Gastrocnemius medialis (tissue), 4 donors: ENCODE measurements at regions not wholly inside any gene's neighbourhood (a gene's known extent, or its start where the extent isn't known, plus 50 kb on each side); places are given as distances from the start of the nearest gene placed in this dataset.

Experiments used
- POLR2A ChIP-seq, 2 donors: fragments of 450-650 bp; IDR thresholded peaks; one replicate each; pipeline ENCODE4 v1.6.1; 2017; ENCODE audit warnings: antibody characterized with exemption in 2 of 2, mild to moderate bottlenecking in 2 of 2, moderate library complexity in 2 of 2
- TF ChIP-seq, protein P1 (sequence below), 5 experiments: fragments of 450-650 bp in 3 of 5; fragments of 200-600 bp in 2 of 5; sonication (generic) in 2 of 5; IDR thresholded peaks in 4 of 5; conservative IDR thresholded peaks in 1 of 5; 1 replicate in 4 of 5; 2 replicates in 1 of 5; pipeline ENCODE4 v1.5.1; 2016 to 2019; ENCODE audit warnings: antibody characterized with exemption in 5 of 5, mild to moderate bottlenecking in 3 of 5, moderate library complexity in 3 of 5

DNA sequence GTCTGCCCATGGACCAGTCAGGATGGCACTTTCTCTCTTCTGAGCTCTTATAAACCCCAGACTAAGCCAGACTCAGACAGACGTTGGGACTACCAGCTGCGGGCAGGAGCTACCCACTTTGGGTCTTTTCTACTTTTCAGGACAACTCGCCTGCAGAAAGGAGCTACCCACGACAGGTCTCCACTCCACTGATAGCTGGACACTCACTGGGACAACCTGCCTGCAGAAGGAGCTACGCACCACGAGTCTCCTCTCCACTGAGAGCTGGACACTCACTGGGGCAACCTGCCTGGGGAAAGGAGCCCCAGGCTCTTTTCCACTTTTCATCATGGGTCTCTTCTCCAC is 1440.2 kb upstream of the ACO1 start:
- TF ChIP-seq, protein P1, sequence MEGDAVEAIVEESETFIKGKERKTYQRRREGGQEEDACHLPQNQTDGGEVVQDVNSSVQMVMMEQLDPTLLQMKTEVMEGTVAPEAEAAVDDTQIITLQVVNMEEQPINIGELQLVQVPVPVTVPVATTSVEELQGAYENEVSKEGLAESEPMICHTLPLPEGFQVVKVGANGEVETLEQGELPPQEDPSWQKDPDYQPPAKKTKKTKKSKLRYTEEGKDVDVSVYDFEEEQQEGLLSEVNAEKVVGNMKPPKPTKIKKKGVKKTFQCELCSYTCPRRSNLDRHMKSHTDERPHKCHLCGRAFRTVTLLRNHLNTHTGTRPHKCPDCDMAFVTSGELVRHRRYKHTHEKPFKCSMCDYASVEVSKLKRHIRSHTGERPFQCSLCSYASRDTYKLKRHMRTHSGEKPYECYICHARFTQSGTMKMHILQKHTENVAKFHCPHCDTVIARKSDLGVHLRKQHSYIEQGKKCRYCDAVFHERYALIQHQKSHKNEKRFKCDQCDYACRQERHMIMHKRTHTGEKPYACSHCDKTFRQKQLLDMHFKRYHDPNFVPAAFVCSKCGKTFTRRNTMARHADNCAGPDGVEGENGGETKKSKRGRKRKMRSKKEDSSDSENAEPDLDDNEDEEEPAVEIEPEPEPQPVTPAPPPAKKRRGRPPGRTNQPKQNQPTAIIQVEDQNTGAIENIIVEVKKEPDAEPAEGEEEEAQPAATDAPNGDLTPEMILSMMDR (IDR thresholded peaks at IDR 0.05 in 4 of 5, conservative IDR thresholded peaks at IDR 0.05 in 1 of 5) = no peak
- no peak for TF ChIP-seq POLR2A (IDR thresholded peaks at IDR 0.05)
